ENCODE measurements at regions not wholly inside any gene's neighbourhood (a gene's known extent, or its start where the extent isn't known, plus 50 kb on each side); places are given as distances from the start of the nearest gene placed in this dataset.

- CTCF ChIA-PET (ENCODE audit: partially characterized antibody) = interaction anchor here (0.6 to 20.5 kb wide), 16 partner anchors 10 to 371 kb away, joined by 3 to 285 read pairs (median 5); no protein-coding TSS in a partner anchor
- TF ChIP-seq CEBPB (IDR thresholded peaks at IDR 0.05; ENCODE audit: low read depth, low read length) = no peak
- no peak for TF ChIP-seq POLR2A (IDR thresholded peaks at IDR 0.05; ENCODE audit: control extremely low read depth in 1 of 2, low read depth in 2 of 2, low read length in 2 of 2)
- TF ChIP-seq SUZ12 (IDR thresholded peaks at IDR 0.05; ENCODE audit: low read length) = no peak
- no peak for TF ChIP-seq MAFK (IDR thresholded peaks at IDR 0.05; ENCODE audit: low read depth, low read length)
- no peak for TF ChIP-seq ATF2 (IDR thresholded peaks at IDR 0.05; ENCODE audit: low read length)
- TF ChIP-seq TEAD4 (IDR thresholded peaks at IDR 0.05; ENCODE audit: low read depth, low read length) = no peak
These were observed 101.8 kb downstream of the PHETA1 start for GRCh38 chr12:111267144-111267543.

More at GRCh38 chr12:111267144-111267543, 101.8 kb downstream of the PHETA1 start:
- Histone ChIP-seq H2BK5ac (ENCODE audit: low read depth, low read length) (no peak overlapping the region), H3K4me2 (ENCODE audit: insufficient read depth in 1 of 2, low read depth in 2 of 2, low read length in 2 of 2) (no peak overlapping the region), H4K20me1 (replicated peaks in 1 of 2; ENCODE audit: control insufficient read depth in 1 of 2, insufficient read depth in 2 of 2, low read length in 2 of 2) (peaks cover 0 to 2% of the 10 kb centered on the region in 2 experiments), H3K36me3 (ENCODE audit: control insufficient read depth in 2 of 4, insufficient read depth in 4 of 4, low read length in 3 of 4) (no peaks in the 10 kb centered on the region), H4K8ac (ENCODE audit: extremely low read depth, insufficient read depth, low read length) (no peak overlapping the region), H3K79me1 (ENCODE audit: low read depth, low read length) (no peaks in the 10 kb centered on the region), H3K23ac (ENCODE audit: insufficient read length) (no peak overlapping the region), H3K9me3 (ENCODE audit: insufficient read depth in 2 of 2, low read depth in 1 of 2, low read length in 1 of 2) (no peaks in the 10 kb centered on the region), H3K4me3 (ENCODE audit: extremely low read depth in 1 of 4, insufficient read depth in 2 of 4, low read depth in 3 of 4, low read length in 4 of 4) (no peak overlapping the region), H3K4me1 (replicated peaks in 1 of 4; ENCODE audit: control insufficient read depth in 3 of 4, insufficient read depth in 4 of 4, low read length in 3 of 4) (no peaks in the 10 kb centered on the region), H3K23me2 (ENCODE audit: low read depth, low read length) (no peaks in the 10 kb centered on the region; the same call in 1 of the 2 replicates), H3K9ac (replicated peaks in 1 of 4; ENCODE audit: extremely low read depth in 1 of 4, low read depth in 3 of 4, low read length in 3 of 4) (no peak overlapping the region), H2AFZ (ENCODE audit: low read length) (no peak overlapping the region), H3K18ac (ENCODE audit: extremely low read depth, low read length) (no peak overlapping the region), H2BK15ac (ENCODE audit: low read length) (no peak overlapping the region), H3K79me2 (ENCODE audit: control insufficient read depth in 1 of 2, insufficient read depth in 2 of 2, low read length in 2 of 2) (no peaks in the 10 kb centered on the region), H3K4ac (replicated peaks; ENCODE audit: insufficient read length, low read depth, low read length) (no peak overlapping the region), H3K56ac (replicated peaks; ENCODE audit: insufficient read length, low read depth, low read length) (no peak overlapping the region), H3K27ac (ENCODE audit: low read depth, low read length) (no peak overlapping the region), H4K91ac (replicated peaks; ENCODE audit: insufficient read length, low read length) (no peak overlapping the region), H4K5ac (ENCODE audit: insufficient read length, low read depth, low read length) (no peak overlapping the region), H2BK20ac (ENCODE audit: low read length) (no peak overlapping the region), H2BK12ac (ENCODE audit: low read depth, low read length) (no peak overlapping the region), H2AK5ac (ENCODE audit: low read depth, low read length) (no peak overlapping the region), H3K27me3 (replicated peaks in 1 of 4; ENCODE audit: control insufficient read depth in 3 of 4, extremely low read depth in 1 of 4, insufficient read depth in 3 of 4, low read length in 3 of 4) (no peaks in the 10 kb centered on the region), H2BK120ac (replicated peaks; ENCODE audit: low read depth, low read length) (no peak overlapping the region), H3K14ac (ENCODE audit: insufficient read length) (no peak overlapping the region)
- DNase-seq (ENCODE audit: low read depth in 1 of 2, low spot score in 2 of 2) = no peak
- 91% methylated on average over 7 of the region's 8 CpGs; no CpG with 5 or more reads in 1 of the 2 experiments for WGBS, 2 experiments (ENCODE audit: extremely low coverage in 1 of 2, insufficient coverage in 1 of 2, insufficient read length in 1 of 2, insufficient replicate concordance in 2 of 2, low coverage in 1 of 2, low lambda C conversion rate in 2 of 2, missing lambda C conversion rate in 1 of 2)
- no peak for FAIRE-seq
- POLR2A ChIA-PET (ENCODE audit: partially characterized antibody) = no interaction called here
